Caco-2 (cell line): ENCODE measurements at regions not wholly inside any gene's neighbourhood (a gene's known extent, or its start where the extent isn't known, plus 50 kb on each side); places are given as distances from the start of the nearest gene placed in this dataset.

Experiments used
- BruUV-seq: library from RNA; stranded (reverse); fragments of 400-500 nt; replicated peaks from 2 replicates; lab custom pipeline; 2021; lab: Mats Ljungman, UMichigan
- CTCF ChIA-PET: fragments of 300-600 bp; sonication (Branson Sonifier 250); formaldehyde crosslinking; loops from one replicate; lab custom pipeline; 2022; ENCODE audit warnings: antibody characterized with exemption; lab: Charles Lee
- POLR2A ChIA-PET: fragments of 300-600 bp; sonication (Branson Sonifier 250); formaldehyde crosslinking; loops from one replicate; lab custom pipeline; 2022; ENCODE audit warnings: antibody characterized with exemption; lab: Charles Lee
- DNase-seq, 2 experiments: peaks; one replicate each; pipeline versions ENCODE4 v3.0.0 to v3.0.0-alpha.2; 2020 to 2022
- H3K27me3 ChIP-seq: replicated peaks from 2 replicates; pipeline ENCODE4 v1.6.0; 2011; ENCODE audit warnings: low read length; ENCODE audit not compliant: control insufficient read depth, insufficient read depth
- H3K36me3 ChIP-seq: 2 replicates; pipeline ENCODE4 v1.5.1; 2011; ENCODE audit warnings: low read length; ENCODE audit not compliant: control insufficient read depth, insufficient read depth
- H3K4me1 ChIP-seq: fragments of 250-450 bp; sonication (Bioruptor Pico); 2 replicates; pipeline ENCODE4 v1.5.1; 2020; ENCODE audit warnings: mild to moderate bottlenecking
- H3K4me3 ChIP-seq: 2 replicates; pipeline ENCODE4 v1.5.1; 2011; ENCODE audit warnings: low read depth, mild to moderate bottlenecking, control low read depth, low read length
- H3K9me3 ChIP-seq: fragments of 250-450 bp; sonication (Bioruptor Pico); 2 replicates; pipeline ENCODE4 v1.5.1; 2020; ENCODE audit warnings: mild to moderate bottlenecking, moderate library complexity
- H3K27ac Mint-ChIP-seq: one replicate; pipeline ENCODE4 v1.8.0; 2022; ENCODE audit warnings: mixed read lengths; ENCODE audit not compliant: unreplicated experiment
- H3K27me3 Mint-ChIP-seq: one replicate; pipeline ENCODE4 v1.8.0; 2022; ENCODE audit warnings: mixed read lengths; ENCODE audit not compliant: insufficient read depth, unreplicated experiment
- H3K36me3 Mint-ChIP-seq: one replicate; pipeline ENCODE4 v1.8.0; 2022; ENCODE audit warnings: mild to moderate bottlenecking, mixed read lengths; ENCODE audit not compliant: insufficient read depth, unreplicated experiment
- H3K4me1 Mint-ChIP-seq: one replicate; pipeline ENCODE4 v1.8.0; 2022; ENCODE audit warnings: low read depth, mixed read lengths; ENCODE audit not compliant: unreplicated experiment
- H3K4me3 Mint-ChIP-seq: one replicate; pipeline ENCODE4 v1.8.0; 2022; ENCODE audit warnings: mild to moderate bottlenecking, moderate library complexity, mixed read lengths; ENCODE audit not compliant: unreplicated experiment
- H3K9me3 Mint-ChIP-seq: one replicate; pipeline ENCODE4 v1.8.0; 2022; ENCODE audit warnings: mixed read lengths; ENCODE audit not compliant: unreplicated experiment
- CTCF ChIP-seq, 2 experiments: fragments of 200-600 bp in 1 of 2; IDR thresholded peaks; 1 replicate in 1 of 2; 2 replicates in 1 of 2; pipeline versions ENCODE4 v1.5.1 to v1.8.0; 2011 to 2022; ENCODE audit warnings: antibody characterized with exemption in 1 of 2, control low read depth in 1 of 2, inconsistent platforms in 1 of 2, low read depth in 1 of 2, low read length in 1 of 2, mild to moderate bottlenecking in 1 of 2, moderate library complexity in 1 of 2; ENCODE audit not compliant: insufficient read depth in 1 of 2, severe bottlenecking in 1 of 2, unreplicated experiment in 1 of 2
- intact Hi-C: fragments of 100-400 bp; cut with micrococcal nuclease; formaldehyde crosslinking; loops from one replicate; pipeline ENCODE4 v1.10.0; 2022; ENCODE audit not compliant: unreplicated experiment

- CTCF ChIA-PET: no interaction called here
- no peaks in the 10 kb centered on the region for H3K4me1 Mint-ChIP-seq
- no peak for TF ChIP-seq CTCF (IDR thresholded peaks at IDR 0.05; ENCODE audit: insufficient read depth in 1 of 2, low read depth in 1 of 2, low read length in 1 of 2, severe bottlenecking in 1 of 2, unreplicated experiment in 1 of 2)
These were observed 325.8 kb upstream of the POU3F3 start for GRCh38 chr2:104528101-104528500.

GRCh38 chr2:104531122-104531521 lies 322.8 kb upstream of the POU3F3 start:
- Histone ChIP-seq H3K4me3 (no peak overlapping the region), H3K36me3 (no peaks in the 10 kb centered on the region), H3K27me3 (no peaks in the 10 kb centered on the region), H3K4me1 (no peaks in the 10 kb centered on the region), H3K9me3 (no peaks in the 10 kb centered on the region)
- POLR2A ChIA-PET: no interaction called here
- no peaks in the 10 kb centered on the region for H3K4me1 Mint-ChIP-seq
- H3K4me3 Mint-ChIP-seq: no peak overlapping the region
- intact Hi-C loops: no loop called here
- no peaks in the 10 kb centered on the region for H3K36me3 Mint-ChIP-seq
- BruUV-seq: no TSS peak
- peaks cover 15% of the 10 kb centered on the region for H3K27me3 Mint-ChIP-seq
- TF ChIP-seq CTCF (IDR thresholded peaks at IDR 0.05; ENCODE audit: insufficient read depth in 1 of 2, low read depth in 1 of 2, low read length in 1 of 2, severe bottlenecking in 1 of 2, unreplicated experiment in 1 of 2): no peak
- no peak for DNase-seq
- H3K9me3 Mint-ChIP-seq: no peaks in the 10 kb centered on the region
- H3K27ac Mint-ChIP-seq: no peak overlapping the region
- CTCF ChIA-PET: no interaction called here

More at GRCh38 chr2:104528101-104528500, 325.8 kb upstream of the POU3F3 start:
- Mint-ChIP-seq H3K27me3 (peaks cover 16% of the 10 kb centered on the region), H3K36me3 (no peaks in the 10 kb centered on the region), H3K4me3 (no peak overlapping the region), H3K27ac (no peak overlapping the region), H3K9me3 (peaks cover 3% of the 10 kb centered on the region)
- Histone ChIP-seq H3K27me3 (no peaks in the 10 kb centered on the region), H3K4me1 (no peaks in the 10 kb centered on the region), H3K4me3 (no peak overlapping the region), H3K36me3 (no peaks in the 10 kb centered on the region), H3K9me3 (no peaks in the 10 kb centered on the region)
- POLR2A ChIA-PET: no interaction called here
- intact Hi-C loops: no loop called here
- no peak for DNase-seq
- no TSS peak for BruUV-seq

GRCh38 chr2:104537116-104537515 lies 316.8 kb upstream of the POU3F3 start:
- DNase-seq: no peak
- no peak overlapping the region for H3K4me3 Mint-ChIP-seq
- no peak for TF ChIP-seq CTCF (IDR thresholded peaks at IDR 0.05; ENCODE audit: insufficient read depth in 1 of 2, low read depth in 1 of 2, low read length in 1 of 2, severe bottlenecking in 1 of 2, unreplicated experiment in 1 of 2)
- H3K9me3 Mint-ChIP-seq: no peaks in the 10 kb centered on the region
- H3K27me3 Mint-ChIP-seq: peaks cover 5% of the 10 kb centered on the region
- ChIA-PET POLR2A (no interaction called here), CTCF (no interaction called here)
- H3K4me1 Mint-ChIP-seq: no peaks in the 10 kb centered on the region
- no TSS peak for BruUV-seq
- Histone ChIP-seq H3K36me3 (no peaks in the 10 kb centered on the region), H3K27me3 (no peaks in the 10 kb centered on the region), H3K4me1 (no peaks in the 10 kb centered on the region), H3K9me3 (no peaks in the 10 kb centered on the region), H3K4me3 (no peak overlapping the region)
- intact Hi-C loops: no loop called here
- no peaks in the 10 kb centered on the region for H3K36me3 Mint-ChIP-seq
- H3K27ac Mint-ChIP-seq: no peak overlapping the region
